ENCODE measurements at regions not wholly inside any gene's neighbourhood (a gene's known extent, or its start where the extent isn't known, plus 50 kb on each side); places are given as distances from the start of the nearest gene placed in this dataset.

DNA sequence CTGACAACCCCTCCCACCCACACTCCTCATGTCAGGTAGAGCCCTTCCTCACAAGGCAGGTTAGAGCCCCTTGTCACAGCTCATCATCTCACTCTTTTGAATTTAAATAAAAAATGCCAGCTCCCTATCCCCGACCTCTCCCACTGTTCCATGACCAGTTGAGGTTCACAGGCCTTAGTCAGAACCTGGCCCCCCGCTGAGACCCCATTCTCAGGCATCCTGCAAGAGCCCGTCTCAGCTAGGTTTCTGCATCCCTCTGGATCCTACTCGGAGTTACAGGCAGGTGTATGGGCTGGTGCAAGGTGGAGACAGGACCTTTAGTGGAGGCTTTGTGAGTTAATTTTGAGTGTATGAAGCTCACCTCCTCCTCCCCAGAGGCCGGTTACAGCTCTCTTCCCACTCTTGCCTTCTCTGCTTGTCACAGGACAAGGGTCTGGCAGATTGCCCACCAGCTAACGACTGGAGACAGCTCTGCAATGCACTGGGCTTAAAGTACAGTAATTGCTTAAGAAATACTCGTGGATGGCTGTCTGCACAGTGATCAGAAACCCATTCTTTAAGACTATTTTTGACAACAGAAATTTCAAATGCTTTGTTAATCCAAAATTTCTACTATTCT lies 394.9 kb upstream of the DPP6 start:
- intact Hi-C loops (cut with DNase I) = no loop called here
- Histone ChIP-seq H3K36me3 (no peaks in the 10 kb centered on the region), H3K4me1 (replicated peaks) (no peaks in the 10 kb centered on the region), H3K27me3 (replicated peaks; ENCODE audit: insufficient read depth) (no peaks in the 10 kb centered on the region), H3K27ac (no peak overlapping the region), H3K9me3 (no peaks in the 10 kb centered on the region), H3K4me3 (no peak overlapping the region)
- TF ChIP-seq, protein P1, sequence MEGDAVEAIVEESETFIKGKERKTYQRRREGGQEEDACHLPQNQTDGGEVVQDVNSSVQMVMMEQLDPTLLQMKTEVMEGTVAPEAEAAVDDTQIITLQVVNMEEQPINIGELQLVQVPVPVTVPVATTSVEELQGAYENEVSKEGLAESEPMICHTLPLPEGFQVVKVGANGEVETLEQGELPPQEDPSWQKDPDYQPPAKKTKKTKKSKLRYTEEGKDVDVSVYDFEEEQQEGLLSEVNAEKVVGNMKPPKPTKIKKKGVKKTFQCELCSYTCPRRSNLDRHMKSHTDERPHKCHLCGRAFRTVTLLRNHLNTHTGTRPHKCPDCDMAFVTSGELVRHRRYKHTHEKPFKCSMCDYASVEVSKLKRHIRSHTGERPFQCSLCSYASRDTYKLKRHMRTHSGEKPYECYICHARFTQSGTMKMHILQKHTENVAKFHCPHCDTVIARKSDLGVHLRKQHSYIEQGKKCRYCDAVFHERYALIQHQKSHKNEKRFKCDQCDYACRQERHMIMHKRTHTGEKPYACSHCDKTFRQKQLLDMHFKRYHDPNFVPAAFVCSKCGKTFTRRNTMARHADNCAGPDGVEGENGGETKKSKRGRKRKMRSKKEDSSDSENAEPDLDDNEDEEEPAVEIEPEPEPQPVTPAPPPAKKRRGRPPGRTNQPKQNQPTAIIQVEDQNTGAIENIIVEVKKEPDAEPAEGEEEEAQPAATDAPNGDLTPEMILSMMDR (IDR thresholded peaks at IDR 0.05) = no peak
- no peak for TF ChIP-seq POLR2A (IDR thresholded peaks at IDR 0.05)
- TF ChIP-seq POLR2AphosphoS5 (IDR thresholded peaks at IDR 0.05) = no peak
- WGBS = 49% methylated on average over 7 of the region's 7 CpGs
- DNase-seq (ENCODE audit: low spot score) = no peak

DNA sequence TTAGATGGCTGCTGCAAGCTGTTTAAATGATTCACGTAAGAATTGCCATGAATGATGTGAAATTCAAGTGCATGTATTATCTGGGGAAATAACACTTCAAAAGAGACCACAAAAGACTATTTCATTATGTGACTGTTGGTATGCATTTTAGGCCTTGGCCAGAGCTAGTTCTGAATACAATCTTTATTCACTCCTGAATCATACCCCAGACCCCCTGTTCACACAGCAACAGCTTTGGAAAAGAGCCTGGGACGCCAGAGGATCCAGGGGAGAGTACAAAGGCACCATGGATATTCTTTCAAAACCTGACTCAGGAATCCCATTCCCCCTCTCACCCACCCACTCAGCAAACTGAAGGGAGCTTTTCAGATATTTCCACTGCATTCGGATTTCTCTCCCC lies 377.1 kb upstream of the DPP6 start:
- Histone ChIP-seq H3K4me1 (replicated peaks) (no peaks in the 10 kb centered on the region), H3K27ac (no peak overlapping the region), H3K36me3 (no peaks in the 10 kb centered on the region), H3K27me3 (replicated peaks; ENCODE audit: insufficient read depth) (no peaks in the 10 kb centered on the region), H3K9me3 (no peaks in the 10 kb centered on the region), H3K4me3 (no peak overlapping the region)
- TF ChIP-seq POLR2A (IDR thresholded peaks at IDR 0.05) = no peak
- TF ChIP-seq, protein P1 (IDR thresholded peaks at IDR 0.05) = no peak
- no peak for TF ChIP-seq POLR2AphosphoS5 (IDR thresholded peaks at IDR 0.05)
- WGBS = 68% methylated on average over 3 of the region's 3 CpGs
- intact Hi-C loops (cut with DNase I) = no loop called here
- DNase-seq (ENCODE audit: low spot score) = no peak

DNA sequence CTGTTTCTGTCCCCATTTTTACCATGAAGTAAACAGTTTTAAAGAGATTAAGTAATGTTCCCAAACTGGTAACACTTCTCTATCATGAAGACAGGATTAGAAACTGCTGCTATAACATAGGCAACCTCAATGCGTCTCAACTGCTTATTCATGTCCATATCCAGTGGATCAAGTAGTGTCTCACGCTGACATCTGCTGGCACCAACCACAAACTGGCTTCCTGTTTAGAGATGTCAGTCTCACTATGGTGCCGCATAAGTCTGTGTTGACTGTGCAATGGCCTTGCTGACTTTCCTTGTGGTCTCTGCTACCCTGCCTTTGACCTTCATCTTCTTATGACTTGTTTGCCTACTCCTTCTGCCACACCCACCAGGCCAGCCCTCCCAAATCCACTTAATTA lies 369.6 kb upstream of the DPP6 start:
- no peaks in the 10 kb centered on the region for H3K9me3 ChIP-seq
- intact Hi-C loops (cut with DNase I) = no loop called here
- no peak overlapping the region for H3K4me3 ChIP-seq
- 69% methylated on average over 3 of the region's 3 CpGs for WGBS
- no peak for TF ChIP-seq POLR2AphosphoS5 (IDR thresholded peaks at IDR 0.05)
- TF ChIP-seq, protein P1 (IDR thresholded peaks at IDR 0.05) = no peak
- no peak for TF ChIP-seq POLR2A (IDR thresholded peaks at IDR 0.05)
- DNase-seq (ENCODE audit: low spot score) = no peak
- H3K36me3 ChIP-seq = no peaks in the 10 kb centered on the region
- H3K27ac ChIP-seq = no peak overlapping the region
- H3K27me3 ChIP-seq (replicated peaks; ENCODE audit: insufficient read depth) = no peaks in the 10 kb centered on the region
- no peaks in the 10 kb centered on the region for H3K4me1 ChIP-seq (replicated peaks)

DNA sequence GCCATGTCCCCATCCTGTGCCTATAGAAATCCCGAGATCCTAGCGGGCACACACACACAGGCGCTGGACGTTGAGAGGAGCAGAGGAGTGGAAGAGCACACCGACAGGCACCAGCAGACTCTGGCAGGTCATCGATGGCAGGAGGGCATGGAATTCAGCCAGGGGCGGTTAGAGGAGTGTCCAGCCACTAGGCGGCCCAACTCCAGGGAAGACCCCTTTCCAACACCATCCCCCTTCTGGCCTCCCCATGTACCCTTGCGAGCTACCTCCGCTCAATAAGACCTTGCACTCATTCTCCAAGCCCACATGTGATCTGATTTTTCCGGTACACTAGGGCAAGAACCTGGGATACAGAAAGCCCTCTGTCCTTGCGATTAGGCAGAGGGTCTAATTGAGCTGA lies 356.0 kb upstream of the DPP6 start:
- intact Hi-C loops (cut with DNase I) = no loop called here
- Histone ChIP-seq H3K27me3 (replicated peaks; ENCODE audit: insufficient read depth) (no peaks in the 10 kb centered on the region), H3K27ac (no peak overlapping the region), H3K4me3 (no peak overlapping the region), H3K4me1 (replicated peaks) (no peaks in the 10 kb centered on the region), H3K36me3 (no peaks in the 10 kb centered on the region), H3K9me3 (no peaks in the 10 kb centered on the region)
- 96% methylated on average over 12 of the region's 12 CpGs for WGBS
- DNase-seq (ENCODE audit: low spot score) = no peak
- TF ChIP-seq, protein P1 (IDR thresholded peaks at IDR 0.05) = no peak
- TF ChIP-seq POLR2AphosphoS5 (IDR thresholded peaks at IDR 0.05) = no peak
- TF ChIP-seq POLR2A (IDR thresholded peaks at IDR 0.05) = no peak

DNA sequence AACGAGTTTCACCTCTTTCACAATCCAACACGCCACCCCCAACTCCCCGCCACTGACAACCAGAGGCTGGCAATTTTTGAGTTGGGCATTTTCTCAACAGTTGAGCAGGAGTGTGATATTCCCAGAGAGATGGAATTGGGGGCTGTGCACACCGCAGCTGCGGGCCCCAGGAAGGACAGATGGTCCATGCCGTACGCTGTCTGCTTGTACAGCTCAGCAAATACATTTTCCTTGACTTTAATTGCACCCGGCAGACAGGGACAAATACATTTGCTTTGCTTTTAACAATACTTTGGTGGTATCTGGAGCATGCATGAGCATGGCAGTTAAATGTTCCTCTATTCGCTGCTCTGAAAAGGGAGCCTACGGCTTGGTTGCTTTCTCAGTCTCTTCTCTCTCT lies 354.2 kb upstream of the DPP6 start:
- intact Hi-C loops (cut with DNase I) = no loop called here
- 58% methylated on average over 10 of the region's 10 CpGs for WGBS
- no peaks in the 10 kb centered on the region for H3K4me1 ChIP-seq (replicated peaks)

More for the DNA sequence above, 354.2 kb upstream of the DPP6 start:
- Histone ChIP-seq H3K27me3 (replicated peaks; ENCODE audit: insufficient read depth) (no peaks in the 10 kb centered on the region), H3K36me3 (no peaks in the 10 kb centered on the region), H3K4me3 (no peak overlapping the region), H3K9me3 (no peaks in the 10 kb centered on the region), H3K27ac (no peak overlapping the region)
- TF ChIP-seq POLR2AphosphoS5 (IDR thresholded peaks at IDR 0.05) = no peak
- TF ChIP-seq, protein P1 (IDR thresholded peaks at IDR 0.05) = no peak
- TF ChIP-seq POLR2A (IDR thresholded peaks at IDR 0.05) = no peak
- no peak for DNase-seq (ENCODE audit: low spot score)

All from prostate gland (tissue), 2 donors.